Ovary (tissue), 3 donors: ENCODE measurements at regions not wholly inside any gene's neighbourhood (a gene's known extent, or its start where the extent isn't known, plus 50 kb on each side); places are given as distances from the start of the nearest gene placed in this dataset.

Experiments
- EP300 ChIP-seq: sonication (generic); formaldehyde crosslinking; IDR thresholded peaks from one replicate; pipeline ENCODE4 v1.6.1; 2017; ENCODE audit warnings: antibody characterized with exemption
- POLR2A ChIP-seq: fragments of 450-650 bp; IDR thresholded peaks from one replicate; pipeline ENCODE4 v1.6.1; 2017; ENCODE audit warnings: antibody characterized with exemption, mild to moderate bottlenecking, moderate library complexity
- TF ChIP-seq, protein P1 (sequence below), 3 donors: fragments of 450-650 bp in 2 of 3; fragments of 200-600 bp in 1 of 3; IDR thresholded peaks; one replicate each; pipeline versions ENCODE4 v1.5.1 to v1.8.0; 2016 to 2022; ENCODE audit warnings: antibody characterized with exemption in 3 of 3, mild to moderate bottlenecking in 1 of 3
- donor health status: DM: no; HTN: no; CAD: no.

DNA sequence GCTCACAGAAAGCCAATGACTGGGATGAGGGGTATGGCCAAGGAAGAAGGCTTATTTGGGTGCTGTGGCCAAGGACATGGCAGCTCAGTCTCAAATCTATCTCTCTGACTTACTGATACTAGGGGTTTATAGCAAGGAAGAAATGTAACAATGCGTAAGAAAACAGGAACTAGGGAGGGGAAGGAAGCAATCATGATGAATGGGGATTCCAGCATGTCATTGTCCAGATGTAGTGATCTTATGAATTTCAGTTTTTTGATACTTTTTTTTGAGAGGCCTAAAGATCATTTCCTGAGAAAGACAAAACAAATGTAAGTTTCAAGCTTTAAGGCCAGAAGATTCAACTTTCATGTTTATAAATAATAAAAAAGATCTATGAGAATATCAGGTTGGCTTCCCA is 298.6 kb upstream of the FAM98A start:
- TF ChIP-seq POLR2A (no peak), EP300 (no peak)
- TF ChIP-seq, protein P1, sequence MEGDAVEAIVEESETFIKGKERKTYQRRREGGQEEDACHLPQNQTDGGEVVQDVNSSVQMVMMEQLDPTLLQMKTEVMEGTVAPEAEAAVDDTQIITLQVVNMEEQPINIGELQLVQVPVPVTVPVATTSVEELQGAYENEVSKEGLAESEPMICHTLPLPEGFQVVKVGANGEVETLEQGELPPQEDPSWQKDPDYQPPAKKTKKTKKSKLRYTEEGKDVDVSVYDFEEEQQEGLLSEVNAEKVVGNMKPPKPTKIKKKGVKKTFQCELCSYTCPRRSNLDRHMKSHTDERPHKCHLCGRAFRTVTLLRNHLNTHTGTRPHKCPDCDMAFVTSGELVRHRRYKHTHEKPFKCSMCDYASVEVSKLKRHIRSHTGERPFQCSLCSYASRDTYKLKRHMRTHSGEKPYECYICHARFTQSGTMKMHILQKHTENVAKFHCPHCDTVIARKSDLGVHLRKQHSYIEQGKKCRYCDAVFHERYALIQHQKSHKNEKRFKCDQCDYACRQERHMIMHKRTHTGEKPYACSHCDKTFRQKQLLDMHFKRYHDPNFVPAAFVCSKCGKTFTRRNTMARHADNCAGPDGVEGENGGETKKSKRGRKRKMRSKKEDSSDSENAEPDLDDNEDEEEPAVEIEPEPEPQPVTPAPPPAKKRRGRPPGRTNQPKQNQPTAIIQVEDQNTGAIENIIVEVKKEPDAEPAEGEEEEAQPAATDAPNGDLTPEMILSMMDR (IDR thresholded peaks at IDR 0.05): no peak
